HG03558 (cell line): ENCODE measurements at regions not wholly inside any gene's neighbourhood (a gene's known extent, or its start where the extent isn't known, plus 50 kb on each side); places are given as distances from the start of the nearest gene placed in this dataset.

Experiments
- ATAC-seq: cut with Tn5 transposase; IDR thresholded peaks from one replicate; pipeline ENCODE4 v1.9.1; 2021; ENCODE audit warnings: moderate number of reproducible peaks; ENCODE audit not compliant: unreplicated experiment; ENCODE audit errors: extremely low read depth

DNA sequence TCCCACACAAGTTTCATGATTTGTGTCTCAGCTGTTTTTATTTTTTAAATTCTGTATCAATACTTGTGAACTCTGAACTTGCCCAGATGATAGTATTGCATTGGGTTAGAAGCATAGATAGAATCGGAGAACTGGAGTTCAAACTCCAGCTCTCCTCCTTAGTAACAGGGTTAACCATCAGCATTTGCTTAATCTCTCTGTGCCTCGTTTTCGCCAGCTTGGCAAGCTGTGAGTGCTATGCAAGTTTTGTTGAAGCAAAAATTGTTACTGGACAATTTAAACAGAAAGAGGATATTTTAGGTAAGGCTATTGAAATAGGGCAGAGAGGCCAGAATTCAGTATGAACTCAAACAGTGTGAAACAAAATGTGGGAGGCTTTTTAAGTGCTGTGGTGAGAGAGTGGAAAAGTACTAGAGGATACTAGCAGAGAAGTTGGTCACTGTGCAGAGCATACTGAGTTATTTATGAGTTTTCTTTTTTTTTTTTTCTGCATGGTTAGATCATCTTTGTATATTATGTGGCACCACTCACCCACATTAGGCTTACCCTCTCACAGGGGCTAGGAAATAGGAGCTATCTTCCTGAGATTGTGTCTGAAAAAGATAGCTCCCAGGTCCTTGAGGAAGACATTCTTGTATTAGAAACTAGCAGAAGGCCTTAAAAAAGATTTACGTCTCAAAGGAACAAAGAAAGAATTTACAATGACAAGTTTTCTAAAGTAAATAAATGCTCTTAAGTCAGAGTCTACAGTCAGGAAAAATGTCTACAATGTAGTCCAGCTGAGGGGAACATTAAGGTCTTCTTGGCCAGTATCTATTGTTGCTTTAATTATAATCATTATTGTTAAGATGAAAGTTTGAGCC, 1126.6 kb downstream of the FAT4 start:
- ATAC-seq = no peak

GRCh38 chr4:126445596-126445995, 1130.8 kb downstream of the FAT4 start:
- no peak for ATAC-seq

- no peak for ATAC-seq
Observed at GRCh38 chr4:126446917-126447316, 1132.2 kb downstream of the FAT4 start.

DNA sequence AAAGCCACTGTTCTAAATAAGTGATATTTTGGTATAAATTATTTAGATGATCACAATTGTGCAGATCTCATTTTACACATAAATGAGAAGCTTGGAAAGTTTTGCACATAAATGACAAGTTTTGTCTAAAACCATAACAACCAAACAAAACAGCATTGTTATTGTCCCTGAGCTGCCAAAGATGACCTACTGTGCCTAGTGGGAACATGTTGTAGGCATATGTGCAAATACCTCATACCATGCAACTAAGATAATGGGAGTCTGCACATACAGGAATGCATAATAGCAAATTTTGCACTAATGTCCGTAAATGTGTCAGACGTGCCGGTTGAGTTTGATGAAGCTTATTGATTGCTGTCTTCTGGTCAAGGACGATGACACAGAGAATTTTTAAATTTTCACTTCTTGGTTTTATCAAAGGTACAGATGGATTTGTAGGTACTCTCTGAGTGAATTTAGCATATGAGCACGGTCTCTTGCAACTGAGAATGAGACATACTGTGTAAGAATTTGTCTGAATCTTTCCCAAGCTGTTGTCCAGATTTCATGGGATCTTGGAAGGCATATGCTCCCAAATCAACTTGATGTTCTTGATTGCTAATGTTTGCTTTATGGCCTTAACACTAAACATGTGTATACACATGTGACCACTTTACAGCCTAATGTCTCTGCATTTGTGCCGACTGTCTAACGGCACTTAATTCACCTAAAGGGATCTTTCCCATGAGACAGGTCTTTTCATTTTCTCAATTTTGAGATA, 1133.5 kb downstream of the FAT4 start:
- ATAC-seq = no peak

GRCh38 chr4:126451237-126451873, 1136.6 kb downstream of the FAT4 start:
- ATAC-seq = no peak

DNA sequence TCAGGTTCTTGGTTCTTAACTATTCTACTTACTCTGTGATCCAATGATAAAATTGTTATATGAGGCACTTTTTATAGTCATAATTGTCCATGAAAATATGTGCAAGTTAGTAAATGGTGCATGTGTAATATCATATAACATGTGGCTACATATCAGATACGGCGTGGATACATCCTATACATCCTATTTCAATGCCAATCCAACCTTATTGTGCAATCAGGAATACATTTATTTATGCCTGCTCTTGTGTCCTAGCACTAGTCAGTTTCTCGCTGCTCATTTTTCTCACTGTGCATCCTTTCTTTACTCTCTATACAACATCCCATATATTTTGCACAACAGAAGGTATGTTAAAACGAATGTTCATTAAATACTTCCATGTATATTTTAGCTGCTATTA, 1141.1 kb downstream of the FAT4 start:
- ATAC-seq = no peak

GRCh38 chr4:126458993-126459392, 1144.2 kb downstream of the FAT4 start:
- ATAC-seq = no peak

- no peak for ATAC-seq
Observed at GRCh38 chr4:126465341-126465740, 1150.6 kb downstream of the FAT4 start.

GRCh38 chr4:126466848-126467247, 1152.1 kb downstream of the FAT4 start:
- ATAC-seq = no peak

DNA sequence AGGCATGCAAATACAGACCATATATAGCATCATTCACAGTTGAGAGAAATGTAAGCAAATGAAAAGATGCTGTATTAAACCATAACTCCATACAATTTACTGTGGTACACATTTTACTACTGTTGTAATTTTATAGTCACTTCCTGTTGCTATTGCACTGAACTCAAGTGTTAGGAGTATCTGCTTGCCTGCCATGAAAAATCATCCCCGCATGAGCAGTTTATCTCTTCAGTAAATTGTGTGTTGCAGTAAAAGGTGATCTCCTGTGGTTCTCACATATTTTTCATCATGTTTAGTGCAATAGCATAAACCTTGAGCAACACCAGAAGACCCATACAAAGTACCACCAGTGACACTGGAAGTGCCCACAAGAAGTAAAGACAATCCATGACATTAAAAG, 1153.4 kb downstream of the FAT4 start:
- ATAC-seq = no peak

DNA sequence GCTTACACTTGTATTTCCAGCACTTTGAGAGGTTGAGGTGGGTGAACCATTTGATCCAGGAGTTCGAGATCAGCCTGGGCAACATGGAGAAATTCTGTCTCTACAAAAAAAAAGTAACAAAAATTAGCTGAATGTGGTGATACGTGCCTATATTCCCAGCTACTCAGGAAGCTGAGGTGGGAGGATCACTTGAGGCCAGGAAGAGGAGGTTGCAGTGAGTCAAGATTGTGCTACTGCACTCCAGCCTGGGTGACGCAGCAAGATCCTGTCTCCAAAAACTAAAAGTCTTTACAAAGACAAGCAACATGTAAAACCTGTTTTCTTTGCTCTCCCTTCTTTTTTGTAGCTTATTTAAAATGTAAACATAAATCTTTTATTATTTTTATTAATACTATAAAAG, 1156.1 kb downstream of the FAT4 start:
- ATAC-seq = no peak

- no peak for ATAC-seq
Observed at GRCh38 chr4:126475730-126476129, 1157.0 kb upstream of the INTU start.

DNA sequence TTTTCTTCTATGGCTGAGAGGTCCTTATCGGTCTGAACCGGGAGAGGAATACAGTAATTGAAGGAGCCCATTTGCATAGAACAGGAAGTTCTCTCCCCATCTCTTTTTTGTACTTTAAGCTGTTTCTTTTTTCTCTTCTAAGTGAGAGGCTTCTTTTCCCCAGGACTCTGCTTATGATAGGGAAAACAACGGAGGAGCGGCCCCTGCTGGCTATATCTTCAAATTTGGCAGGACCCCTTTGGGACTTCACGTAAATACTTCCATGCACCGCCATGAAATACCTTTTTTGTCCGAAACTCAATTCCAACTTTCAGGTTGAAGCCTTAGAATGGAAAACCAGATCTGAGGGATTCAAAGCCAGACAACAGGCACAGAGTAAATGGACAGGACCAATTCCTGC, 1153.0 kb upstream of the INTU start:
- ATAC-seq = no peak

DNA sequence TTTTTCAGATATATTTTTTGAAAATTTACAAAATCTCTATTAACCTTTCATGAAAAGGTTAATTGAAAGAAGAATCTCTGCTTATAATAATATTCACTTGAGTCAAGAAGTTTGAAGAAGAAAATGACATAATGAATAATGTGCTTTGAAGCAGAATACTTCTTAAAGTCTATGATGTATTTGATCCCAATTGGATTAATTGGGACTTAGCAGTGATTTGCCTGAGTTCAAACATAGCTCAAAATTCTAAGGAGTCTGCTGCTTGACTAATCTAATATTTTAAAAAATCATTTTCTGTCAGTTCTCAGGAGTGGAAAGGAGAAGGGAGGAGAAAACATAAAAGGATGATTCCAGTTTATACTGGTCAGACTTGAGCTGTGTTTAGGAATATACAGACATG, 1150.4 kb upstream of the INTU start:
- ATAC-seq = no peak

DNA sequence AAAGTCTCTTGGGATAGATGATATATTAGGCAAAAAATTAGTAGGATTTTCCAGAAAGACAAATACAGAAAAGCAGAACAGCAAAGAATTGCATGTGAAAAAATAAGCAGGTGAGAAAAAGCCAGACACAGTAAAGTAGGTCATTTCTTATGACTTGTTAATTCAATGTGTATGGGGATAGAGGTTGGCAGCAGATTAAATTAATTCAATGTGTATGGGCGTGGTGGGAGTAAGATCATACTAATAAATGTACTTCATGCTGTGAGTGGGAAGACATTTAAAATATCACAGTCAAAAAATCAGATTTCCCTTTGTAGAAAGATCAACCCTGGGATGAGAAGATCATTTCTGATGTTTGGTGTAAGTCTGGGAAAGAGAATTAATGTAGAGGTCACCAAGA, 1146.4 kb upstream of the INTU start:
- no peak for ATAC-seq

DNA sequence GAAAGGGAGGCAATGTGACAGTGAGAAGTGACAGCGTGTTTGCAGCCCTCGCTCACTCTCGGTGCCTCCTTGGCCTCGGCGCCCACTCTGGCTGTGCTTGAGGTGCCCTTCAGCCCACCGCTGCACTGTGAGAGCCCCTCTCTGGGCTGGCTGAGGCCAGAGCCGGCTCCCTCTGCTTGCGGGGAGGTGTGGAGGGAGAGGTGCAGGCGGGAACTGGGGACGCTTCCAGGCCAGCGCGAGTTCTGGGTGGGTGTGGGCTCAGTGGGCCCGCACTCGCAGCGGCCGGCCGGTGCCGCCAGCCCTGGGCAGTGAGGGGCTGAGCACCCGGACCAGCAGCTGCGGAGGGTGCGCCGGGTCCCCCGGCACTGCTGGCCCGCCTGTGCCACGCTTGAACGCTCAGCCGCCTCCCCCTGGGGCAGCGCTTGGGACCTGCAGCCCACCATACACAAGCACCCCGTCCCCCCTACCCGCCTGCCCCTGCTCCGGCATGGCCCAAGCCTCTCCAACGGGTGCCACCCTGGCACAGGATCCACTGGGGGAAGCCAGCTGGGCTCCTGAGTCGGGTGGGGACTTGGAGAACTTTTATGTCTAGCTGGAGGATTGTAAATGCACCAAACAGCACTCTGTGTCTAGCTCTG, 1142.8 kb upstream of the INTU start:
- ATAC-seq = no peak

GRCh38 chr4:126495163-126495752, 1137.5 kb upstream of the INTU start:
- no peak for ATAC-seq

DNA sequence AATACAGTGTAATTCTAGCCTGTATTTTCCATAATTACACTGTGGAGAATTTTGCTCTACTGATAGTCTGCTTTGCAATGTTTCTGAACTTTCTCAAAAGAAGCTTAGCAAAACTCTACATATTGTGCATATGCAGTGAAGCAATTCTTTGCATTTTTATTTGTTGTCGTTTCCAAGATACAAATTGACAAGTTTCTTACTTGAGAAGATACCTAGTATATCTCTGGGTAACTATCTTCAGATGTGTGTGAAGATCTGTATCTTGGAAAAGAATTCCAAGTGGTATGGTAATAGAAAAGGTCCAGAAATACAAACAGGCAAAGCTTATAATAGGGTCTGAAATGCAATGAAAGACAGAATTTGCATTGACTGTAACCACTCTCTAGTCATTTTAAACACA, 1119.8 kb upstream of the INTU start:
- ATAC-seq = no peak

GRCh38 chr4:126513596-126513995, 1119.2 kb upstream of the INTU start:
- no peak for ATAC-seq

DNA sequence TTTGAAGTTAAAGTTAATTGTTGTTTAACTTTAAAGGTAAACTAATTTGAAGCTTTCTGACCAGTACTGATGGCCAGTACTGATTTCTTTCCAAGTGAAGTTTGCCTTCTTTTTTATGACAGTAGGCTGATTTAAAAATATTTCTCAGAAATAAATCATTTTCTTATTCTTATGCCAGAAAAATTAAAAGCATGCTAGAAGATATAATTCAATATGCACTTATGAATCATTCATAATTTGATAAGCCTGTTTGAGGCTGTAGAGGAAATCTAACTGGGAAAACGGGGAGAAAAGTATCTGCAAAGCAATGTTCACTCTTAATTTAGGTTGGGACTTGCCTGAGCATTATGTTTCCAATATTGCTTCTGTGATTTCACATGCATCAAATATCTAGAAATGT, 1112.0 kb upstream of the INTU start:
- ATAC-seq = no peak
